ENCODE measurements at regions not wholly inside any gene's neighbourhood (a gene's known extent, or its start where the extent isn't known, plus 50 kb on each side); places are given as distances from the start of the nearest gene placed in this dataset.

DNA sequence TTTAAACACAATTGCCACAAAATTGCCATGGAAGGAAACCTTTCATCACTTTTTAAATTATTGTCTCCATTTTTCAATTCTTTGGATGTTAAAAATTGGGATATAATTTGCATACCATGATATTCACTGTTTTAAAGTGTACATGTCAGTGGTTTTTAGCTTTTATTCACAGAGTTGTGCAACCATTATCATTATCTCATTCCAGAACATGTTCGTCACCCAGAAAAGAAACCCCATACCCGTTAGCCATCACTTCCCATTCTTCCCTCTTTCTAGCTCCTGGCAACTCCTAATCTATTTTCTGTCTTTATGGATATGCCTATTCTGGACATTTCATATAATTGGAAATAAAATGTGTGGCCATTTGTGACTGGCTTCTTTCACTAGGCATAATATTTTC lies 260.3 kb upstream of the FERD3L start:
- DNase-seq (ENCODE audit: low spot score): no peak
- H3K27me3 ChIP-seq (replicated peaks; ENCODE audit: insufficient read depth): no peaks in the 10 kb centered on the region
- H3K4me1 ChIP-seq (ENCODE audit: control insufficient read depth in 1 of 2, low read depth in 2 of 2): no peaks in the 10 kb centered on the region
- H3K27ac ChIP-seq: no peak overlapping the region
- TF ChIP-seq, protein P1, sequence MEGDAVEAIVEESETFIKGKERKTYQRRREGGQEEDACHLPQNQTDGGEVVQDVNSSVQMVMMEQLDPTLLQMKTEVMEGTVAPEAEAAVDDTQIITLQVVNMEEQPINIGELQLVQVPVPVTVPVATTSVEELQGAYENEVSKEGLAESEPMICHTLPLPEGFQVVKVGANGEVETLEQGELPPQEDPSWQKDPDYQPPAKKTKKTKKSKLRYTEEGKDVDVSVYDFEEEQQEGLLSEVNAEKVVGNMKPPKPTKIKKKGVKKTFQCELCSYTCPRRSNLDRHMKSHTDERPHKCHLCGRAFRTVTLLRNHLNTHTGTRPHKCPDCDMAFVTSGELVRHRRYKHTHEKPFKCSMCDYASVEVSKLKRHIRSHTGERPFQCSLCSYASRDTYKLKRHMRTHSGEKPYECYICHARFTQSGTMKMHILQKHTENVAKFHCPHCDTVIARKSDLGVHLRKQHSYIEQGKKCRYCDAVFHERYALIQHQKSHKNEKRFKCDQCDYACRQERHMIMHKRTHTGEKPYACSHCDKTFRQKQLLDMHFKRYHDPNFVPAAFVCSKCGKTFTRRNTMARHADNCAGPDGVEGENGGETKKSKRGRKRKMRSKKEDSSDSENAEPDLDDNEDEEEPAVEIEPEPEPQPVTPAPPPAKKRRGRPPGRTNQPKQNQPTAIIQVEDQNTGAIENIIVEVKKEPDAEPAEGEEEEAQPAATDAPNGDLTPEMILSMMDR (IDR thresholded peaks at IDR 0.05): no peak
- no peak for ATAC-seq (ENCODE audit: insufficient number of reproducible peaks, low FRiP score, low read depth)
- H3K9me3 ChIP-seq: no peaks in the 10 kb centered on the region
- H3K4me3 ChIP-seq: no peak overlapping the region
- H3K36me3 ChIP-seq: no peaks in the 10 kb centered on the region

GRCh38 chr7:19404912-19405329 lies 259.7 kb upstream of the FERD3L start:
- Histone ChIP-seq H3K27me3 (replicated peaks; ENCODE audit: insufficient read depth) (no peaks in the 10 kb centered on the region), H3K4me1 (ENCODE audit: control insufficient read depth in 1 of 2, low read depth in 2 of 2) (no peaks in the 10 kb centered on the region), H3K9me3 (no peaks in the 10 kb centered on the region), H3K4me3 (no peak overlapping the region), H3K27ac (no peak overlapping the region), H3K36me3 (no peaks in the 10 kb centered on the region)
- TF ChIP-seq, protein P1 (IDR thresholded peaks at IDR 0.05): no peak
- no peak for DNase-seq (ENCODE audit: low spot score)
- ATAC-seq (ENCODE audit: insufficient number of reproducible peaks, low FRiP score, low read depth): no peak

DNA sequence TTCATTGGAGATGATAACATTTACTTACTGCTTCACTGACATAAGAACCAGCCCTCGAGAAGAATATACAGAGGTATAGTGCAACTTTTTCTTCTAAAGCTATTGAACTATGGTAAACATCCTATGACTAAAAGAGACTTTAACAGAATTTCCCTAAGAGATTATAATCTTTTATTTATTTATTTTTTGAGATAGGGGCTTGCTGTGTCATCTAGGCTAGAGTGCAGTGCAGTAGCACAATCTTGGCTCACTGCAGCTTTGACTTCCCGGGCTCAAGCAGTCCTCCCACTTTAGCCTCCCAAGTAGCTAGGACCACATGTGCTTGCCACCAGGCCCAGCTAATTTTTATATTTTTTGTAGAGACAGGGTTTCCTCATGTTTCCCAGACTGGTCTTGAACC lies 258.5 kb upstream of the FERD3L start:
- TF ChIP-seq, protein P1 (IDR thresholded peaks at IDR 0.05): no peak
- ATAC-seq (ENCODE audit: insufficient number of reproducible peaks, low FRiP score, low read depth): no peak
- H3K36me3 ChIP-seq: no peaks in the 10 kb centered on the region
- no peak overlapping the region for H3K4me3 ChIP-seq
- no peaks in the 10 kb centered on the region for H3K27me3 ChIP-seq (replicated peaks; ENCODE audit: insufficient read depth)
- DNase-seq (ENCODE audit: low spot score): no peak
- H3K9me3 ChIP-seq: no peaks in the 10 kb centered on the region
- H3K27ac ChIP-seq: no peak overlapping the region
- no peaks in the 10 kb centered on the region for H3K4me1 ChIP-seq (ENCODE audit: control insufficient read depth in 1 of 2, low read depth in 2 of 2)

GRCh38 chr7:19401461-19401860 lies 256.2 kb upstream of the FERD3L start:
- H3K9me3 ChIP-seq: no peaks in the 10 kb centered on the region
- no peaks in the 10 kb centered on the region for H3K36me3 ChIP-seq
- no peak for ATAC-seq (ENCODE audit: insufficient number of reproducible peaks, low FRiP score, low read depth)
- TF ChIP-seq, protein P1 (IDR thresholded peaks at IDR 0.05): no peak
- no peak overlapping the region for H3K4me3 ChIP-seq
- H3K27ac ChIP-seq: no peak overlapping the region
- DNase-seq (ENCODE audit: low spot score): no peak
- H3K27me3 ChIP-seq (replicated peaks; ENCODE audit: insufficient read depth): no peaks in the 10 kb centered on the region
- no peaks in the 10 kb centered on the region for H3K4me1 ChIP-seq (ENCODE audit: control insufficient read depth in 1 of 2, low read depth in 2 of 2)

- no peak overlapping the region for H3K27ac ChIP-seq
- H3K9me3 ChIP-seq: no peaks in the 10 kb centered on the region
- H3K4me3 ChIP-seq: no peak overlapping the region
- no peak for ATAC-seq (ENCODE audit: insufficient number of reproducible peaks, low FRiP score, low read depth)
- no peak for DNase-seq (ENCODE audit: low spot score)
- no peaks in the 10 kb centered on the region for H3K36me3 ChIP-seq
- TF ChIP-seq, protein P1 (IDR thresholded peaks at IDR 0.05): no peak
- H3K4me1 ChIP-seq (ENCODE audit: control insufficient read depth in 1 of 2, low read depth in 2 of 2): no peaks in the 10 kb centered on the region
- no peaks in the 10 kb centered on the region for H3K27me3 ChIP-seq (replicated peaks; ENCODE audit: insufficient read depth)
Measured at GRCh38 chr7:19400758-19401254, 255.6 kb upstream of the FERD3L start.

Measured in thoracic aorta (tissue), 2 donors.